CD4-positive, alpha-beta T cell treated with Interleukin-15 for 4 hours (primary cell): ENCODE measurements at regions not wholly inside any gene's neighbourhood (a gene's known extent, or its start where the extent isn't known, plus 50 kb on each side); places are given as distances from the start of the nearest gene placed in this dataset.
"Not testable (repeated sequence)": the region's sequence is repeated elsewhere in the genome, so short reads cannot be mapped to it uniquely, and the experiment has no call there.

Experiments
- DNase-seq: peaks from one replicate; pipeline ENCODE4 v3.0.0-alpha.2; 2020; ENCODE audit warnings: low spot score

DNA sequence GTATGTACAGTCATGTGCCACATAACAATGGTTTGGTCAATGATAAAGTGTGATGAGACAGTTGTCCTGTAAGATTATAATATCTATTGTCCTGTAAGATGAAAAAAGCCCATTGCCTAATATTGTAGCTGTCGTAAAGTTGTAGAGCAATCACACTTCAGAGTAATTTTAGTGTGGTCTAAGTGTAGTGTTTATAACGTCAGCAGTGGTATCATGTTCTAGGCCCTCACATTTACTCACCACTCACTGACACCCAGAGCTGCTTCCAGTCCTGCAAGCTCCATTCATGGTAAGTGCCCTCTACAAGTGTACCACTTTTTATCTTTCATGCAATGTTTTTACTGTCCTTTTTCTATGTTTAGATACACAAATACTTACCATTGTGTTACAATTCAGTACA, 259.9 kb upstream of the RAB4A start:
- DNase-seq: no peak

DNA sequence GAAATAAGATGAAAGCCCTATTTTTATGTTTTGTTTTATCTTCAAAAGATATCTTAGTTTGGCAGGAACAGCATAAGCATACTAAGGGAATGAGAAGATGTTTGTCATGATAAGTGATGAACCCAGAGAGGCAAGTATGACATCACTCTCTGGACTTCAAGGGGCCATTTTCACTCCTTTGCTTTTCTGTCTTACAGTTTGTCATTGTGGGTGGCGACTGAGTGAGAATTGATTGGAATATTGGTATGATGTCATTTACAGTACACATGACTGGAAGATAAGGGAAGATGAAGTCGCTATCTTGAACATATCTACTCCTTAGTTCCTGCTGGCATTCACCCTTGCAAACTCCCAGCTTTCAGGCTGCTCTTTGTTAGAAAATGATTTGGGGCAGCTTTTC, 258.1 kb upstream of the RAB4A start:
- DNase-seq: no peak

DNA sequence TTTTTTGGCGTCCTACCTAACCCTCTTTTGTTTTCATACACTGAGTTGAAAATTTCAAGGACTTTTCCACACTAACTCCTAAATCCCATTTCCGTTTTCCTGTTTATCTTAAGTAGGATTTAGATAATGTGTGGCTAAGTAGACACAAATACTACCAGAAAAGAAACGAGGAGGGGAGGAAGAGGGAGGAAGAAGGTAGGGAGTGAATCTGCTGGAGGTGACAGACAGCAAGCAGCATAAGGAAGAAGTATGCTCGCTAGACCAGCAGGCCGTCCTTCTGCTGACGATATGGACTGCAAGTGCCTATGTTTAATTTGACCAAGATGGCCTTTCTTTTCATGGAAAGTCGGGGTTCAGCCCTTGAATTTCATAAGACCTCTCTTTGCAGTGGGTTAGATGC, 256.9 kb upstream of the RAB4A start:
- no peak for DNase-seq

DNA sequence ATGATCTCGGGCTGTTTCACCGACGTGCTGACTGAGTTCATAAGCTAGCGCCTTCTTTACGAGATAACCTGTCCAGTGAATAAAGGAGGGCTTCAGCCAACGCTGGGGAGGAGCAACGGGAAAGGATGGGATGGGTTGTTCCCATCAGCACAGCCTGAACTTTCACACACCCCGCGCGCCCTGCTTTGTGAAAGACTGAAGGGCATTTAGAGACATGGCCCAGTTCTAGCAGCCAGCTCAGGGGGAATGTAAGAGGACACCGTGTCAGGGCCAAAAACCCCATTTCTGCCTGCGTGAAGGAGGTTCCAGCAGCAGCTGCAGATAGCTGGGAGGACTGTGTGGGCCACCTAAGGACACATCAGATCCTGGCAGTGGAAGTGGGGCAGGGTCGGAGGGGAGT, 255.1 kb upstream of the RAB4A start:
- DNase-seq: no peak

DNA sequence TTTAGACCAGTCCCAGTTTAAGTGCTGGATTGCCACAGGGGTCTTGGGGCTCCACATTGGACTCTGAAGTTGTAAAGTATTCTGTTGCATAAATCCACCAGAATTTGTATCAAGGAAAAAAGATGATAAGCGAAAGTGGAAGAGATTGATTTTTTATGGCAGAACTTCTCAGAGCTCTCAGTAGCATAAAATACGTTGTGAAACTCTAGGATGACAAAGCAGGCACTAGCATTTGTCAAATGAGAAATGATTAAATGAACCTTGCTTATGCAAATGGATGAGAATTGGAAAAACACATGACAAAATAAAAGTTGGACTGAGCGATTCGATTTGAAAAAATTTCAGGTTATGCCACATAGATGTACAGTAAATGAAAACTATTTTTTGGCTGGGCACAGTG, 253.8 kb upstream of the RAB4A start:
- DNase-seq: no peak

DNA sequence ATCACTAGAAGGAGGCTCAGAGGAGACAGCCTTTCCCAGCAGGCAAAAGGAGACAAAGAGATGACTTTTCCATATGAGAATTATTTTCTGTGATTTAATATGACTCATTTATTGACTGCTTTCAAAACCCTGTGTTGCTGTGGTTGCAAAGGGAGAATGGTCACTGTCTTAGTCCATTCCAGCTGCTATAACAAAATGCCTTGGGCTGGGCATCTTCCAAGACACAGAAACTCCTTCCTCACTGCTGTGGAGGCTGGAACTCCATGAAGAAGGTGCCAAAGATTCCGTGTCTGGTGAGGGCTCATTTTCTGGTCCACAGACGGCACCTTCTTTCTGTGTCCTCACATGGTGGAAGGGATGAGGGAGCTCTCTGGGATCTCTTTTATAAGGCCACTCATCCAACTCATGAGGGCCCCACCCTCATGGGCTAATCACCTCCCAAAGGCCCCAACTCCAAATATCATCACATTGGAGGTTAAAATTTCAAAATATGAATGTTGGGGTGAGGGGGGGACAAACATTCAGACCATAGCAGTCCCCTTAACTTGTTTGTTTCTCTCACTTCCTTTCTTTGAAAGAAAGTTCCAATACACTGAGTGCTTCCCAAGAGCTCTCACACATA, 252.1 kb upstream of the RAB4A start:
- DNase-seq: no peak

DNA sequence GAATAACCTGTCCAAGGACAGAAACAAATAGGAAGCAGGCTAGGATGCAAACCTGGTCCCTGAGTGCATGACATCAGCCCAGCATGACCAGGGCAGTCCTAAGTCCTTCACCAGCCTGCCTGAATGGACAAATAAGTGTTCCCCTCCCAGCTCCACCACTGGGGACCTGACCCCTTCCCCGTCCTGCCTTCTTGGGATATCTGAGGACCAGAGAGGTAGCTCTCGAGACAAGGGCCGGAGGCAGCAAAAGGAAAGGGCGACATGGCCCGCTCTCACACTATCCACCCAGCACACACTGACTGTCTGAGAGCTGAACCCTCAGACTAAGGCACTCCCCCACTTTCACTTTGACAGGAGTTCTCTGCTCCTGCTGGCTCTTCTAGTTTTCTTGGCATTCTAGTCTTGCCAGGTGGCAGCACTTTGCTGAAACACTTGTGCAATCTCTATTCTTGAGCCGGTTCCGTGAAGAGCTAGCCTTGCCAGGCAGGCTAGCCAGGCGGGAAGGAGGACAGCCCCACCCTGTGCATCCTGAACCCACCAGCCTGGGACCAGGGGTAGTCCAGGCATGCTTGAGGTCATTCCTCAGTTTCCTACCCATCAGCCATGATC, 251.1 kb upstream of the RAB4A start:
- no peak for DNase-seq

DNA sequence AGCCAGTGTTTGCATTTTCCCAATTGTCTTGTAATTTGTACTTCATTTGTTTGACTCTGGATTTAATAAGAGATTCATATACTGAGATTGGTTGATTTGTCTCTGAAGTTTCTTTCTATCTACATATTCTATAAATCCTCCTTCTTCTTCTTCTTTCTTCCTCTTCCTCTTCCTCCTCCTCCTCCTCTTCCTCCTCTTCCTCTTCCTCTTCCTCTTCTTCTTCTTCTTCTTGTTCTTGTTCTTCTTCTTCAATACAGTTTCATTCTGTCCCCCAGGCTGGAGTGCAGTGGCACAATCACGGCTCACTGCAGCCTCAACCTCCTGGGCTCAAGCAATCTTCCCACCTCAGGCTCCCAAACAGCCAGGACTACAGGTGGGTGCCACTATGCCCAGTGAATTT, 249.9 kb upstream of the RAB4A start:
- DNase-seq: not testable (repeated sequence)

DNA sequence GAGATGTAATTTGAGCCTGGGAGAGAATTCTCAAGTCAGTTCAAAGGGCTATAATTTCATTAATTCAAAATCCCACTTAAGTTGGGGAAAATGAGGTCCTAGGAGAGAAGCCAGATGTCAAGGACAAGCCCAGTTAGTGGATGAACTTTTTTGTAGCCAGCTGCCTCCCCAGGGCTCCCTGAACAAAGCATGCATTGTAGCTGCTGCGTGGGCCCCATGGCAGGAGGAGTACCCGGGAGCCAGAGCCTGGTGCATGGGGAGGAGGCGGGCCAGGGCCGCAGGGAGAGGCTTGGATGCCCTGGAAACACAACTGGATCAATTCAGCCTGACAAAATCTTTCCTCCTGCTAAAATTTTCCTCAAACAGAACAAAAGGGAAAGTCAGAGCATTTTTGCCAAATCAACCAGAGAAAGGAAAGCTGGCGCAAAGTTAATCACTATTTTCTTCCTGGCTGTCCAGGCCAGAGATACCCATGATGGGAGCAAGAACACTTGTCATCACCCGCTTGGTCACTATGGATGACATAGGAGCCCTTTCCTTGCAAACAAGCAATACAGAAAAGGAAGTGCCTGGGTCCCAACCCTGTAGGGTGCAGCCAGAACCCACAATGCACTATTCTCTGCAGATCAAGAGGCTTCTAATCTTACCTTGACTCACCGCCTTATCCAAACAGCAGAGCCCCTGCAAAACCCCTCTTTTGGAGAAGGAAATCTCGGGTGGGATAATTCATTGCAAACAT, 248.1 kb upstream of the RAB4A start:
- no peak for DNase-seq

DNA sequence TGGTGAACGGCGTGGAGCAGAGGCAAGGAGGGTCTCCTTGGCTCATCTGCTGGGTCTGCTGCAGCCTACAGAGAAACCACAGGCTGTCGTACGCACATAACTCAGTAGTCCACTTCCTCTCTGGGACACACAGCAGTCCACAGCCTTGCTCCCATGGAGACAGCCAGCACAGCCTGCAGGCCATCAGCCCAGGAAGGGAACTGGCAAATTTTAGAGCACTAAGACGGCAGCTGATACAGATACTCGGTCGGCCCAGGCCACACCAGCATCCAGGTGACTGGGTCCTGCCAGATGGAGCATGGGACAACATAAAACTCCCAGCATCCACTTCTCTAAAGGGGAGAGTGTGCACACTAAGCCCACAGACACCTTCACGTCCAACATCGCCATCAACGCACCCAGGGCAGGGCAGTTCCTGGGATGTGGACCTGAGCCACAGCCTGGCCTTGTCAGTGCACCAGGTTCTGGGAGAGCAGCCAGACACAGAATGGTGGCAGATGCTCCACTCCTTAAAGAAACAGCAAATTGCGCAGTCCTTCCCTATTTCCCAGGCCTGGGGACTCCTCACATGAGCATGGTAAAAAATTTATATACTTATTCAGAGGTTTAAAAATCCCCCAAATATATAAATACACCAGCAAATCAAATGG, 247.1 kb upstream of the RAB4A start:
- no peak for DNase-seq

DNA sequence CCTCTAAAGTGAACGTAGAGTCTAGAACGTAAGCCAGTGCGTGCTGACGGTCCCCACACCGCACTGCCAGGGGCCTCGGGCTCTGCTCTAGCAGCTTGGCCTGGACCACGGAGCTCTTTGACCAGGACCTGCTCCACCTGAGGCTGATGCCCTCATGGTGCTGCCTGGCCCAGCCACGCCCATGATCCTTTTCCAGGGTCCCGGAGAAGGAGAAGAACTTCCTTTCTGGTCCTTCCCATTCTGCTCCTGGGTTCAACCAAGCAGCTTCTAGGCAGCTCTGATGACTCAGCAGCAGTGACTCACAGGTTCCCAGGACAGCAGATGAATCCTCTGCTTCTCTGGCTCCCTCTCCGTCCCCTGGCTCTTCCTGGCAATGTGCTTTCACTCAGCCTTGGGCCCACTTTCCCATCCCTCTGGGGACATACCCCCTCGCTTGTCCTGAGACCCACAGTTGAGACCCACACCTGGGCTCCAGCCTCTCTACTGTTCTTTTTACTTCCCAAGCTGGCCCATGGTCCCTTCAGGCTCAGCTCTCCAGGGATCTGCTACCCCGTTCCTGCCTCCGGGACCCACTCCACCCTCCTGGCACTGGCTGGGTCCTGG, 246.3 kb upstream of the RAB4A start:
- DNase-seq: no peak

DNA sequence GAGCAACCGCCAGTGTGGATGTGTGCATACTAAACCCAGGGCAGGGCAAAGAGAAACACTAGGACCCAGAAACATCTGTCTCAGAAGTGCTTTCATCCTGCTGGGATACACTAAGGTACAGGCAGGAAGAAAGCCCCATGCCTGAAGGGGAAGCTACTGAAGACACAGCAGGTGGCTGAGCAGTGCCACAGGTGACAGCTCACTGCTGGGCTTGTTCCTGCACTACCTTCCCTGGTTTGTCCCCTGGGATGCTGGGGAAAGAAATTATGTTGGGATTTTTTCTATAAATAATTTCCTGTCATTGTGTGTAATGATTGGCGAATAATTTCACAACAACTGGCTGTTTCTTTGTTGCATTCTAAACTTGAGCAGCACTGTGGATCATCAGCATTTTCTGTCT, 245.3 kb upstream of the RAB4A start:
- DNase-seq: no peak

DNA sequence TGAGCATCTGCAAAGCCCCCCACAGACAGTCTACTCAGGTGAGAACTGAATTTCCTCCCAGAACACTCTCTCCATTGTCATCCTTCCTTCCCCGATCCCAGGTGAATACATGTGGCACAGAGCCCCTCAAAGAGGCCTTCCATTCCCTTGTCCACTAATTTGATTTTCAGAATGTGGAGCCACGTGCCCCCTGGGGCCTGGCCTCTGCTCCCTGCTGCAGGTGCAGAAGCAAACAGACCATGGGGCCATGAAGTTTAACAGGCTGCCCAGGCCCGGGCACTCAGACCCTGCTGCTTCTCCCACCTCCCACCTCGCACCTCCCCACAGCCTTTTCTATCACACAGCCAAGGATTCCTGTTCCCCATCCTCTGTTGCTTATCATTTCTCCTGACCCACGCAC, 243.8 kb upstream of the RAB4A start:
- DNase-seq: no peak

DNA sequence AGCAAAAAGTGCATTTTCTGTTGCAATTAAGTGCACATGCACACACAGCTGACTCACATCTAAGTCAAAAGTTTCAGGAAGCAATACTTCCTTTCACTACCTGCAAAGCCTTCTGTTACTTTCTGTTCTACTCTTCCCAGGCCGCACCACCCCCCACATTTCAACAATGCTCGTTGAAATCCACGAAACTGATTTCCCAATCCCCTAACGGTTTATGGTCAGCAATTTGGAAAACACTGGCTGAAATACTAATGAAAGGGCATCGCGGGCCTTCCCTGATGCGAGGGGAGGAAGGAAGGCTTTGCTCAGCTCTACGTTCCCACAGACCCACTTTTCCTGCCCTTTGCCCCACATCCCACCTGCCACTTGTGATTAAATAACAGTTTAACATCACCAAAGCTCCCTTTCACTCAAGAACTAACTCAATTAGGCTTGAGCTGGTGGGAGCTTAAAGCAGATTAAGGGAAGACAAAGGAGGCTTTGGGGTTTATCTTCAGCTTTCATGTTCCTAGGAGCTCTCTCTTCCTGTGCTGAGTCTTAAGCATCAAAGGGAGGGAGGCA, 243.2 kb upstream of the RAB4A start:
- peak; percentile 21 for DNase-seq

DNA sequence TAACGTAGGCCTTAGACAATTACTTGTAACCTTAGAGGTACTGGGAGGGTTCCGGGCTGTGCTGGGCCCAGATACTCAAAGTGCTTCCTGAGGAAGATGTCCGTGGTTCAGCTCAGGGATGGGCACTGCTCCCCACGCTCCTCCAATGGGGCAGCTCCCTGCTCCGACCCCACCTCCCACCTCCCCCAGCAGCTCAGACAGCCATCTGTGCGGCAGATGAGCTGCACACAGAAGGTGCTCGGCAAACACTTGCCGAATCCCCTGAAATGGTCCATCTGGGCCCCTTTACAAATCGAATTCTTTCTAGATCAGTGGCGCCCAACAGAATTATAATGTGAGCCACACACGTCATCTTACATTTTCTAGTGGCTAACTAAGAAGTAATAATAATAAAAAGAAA, 242.4 kb upstream of the RAB4A start:
- no peak for DNase-seq

DNA sequence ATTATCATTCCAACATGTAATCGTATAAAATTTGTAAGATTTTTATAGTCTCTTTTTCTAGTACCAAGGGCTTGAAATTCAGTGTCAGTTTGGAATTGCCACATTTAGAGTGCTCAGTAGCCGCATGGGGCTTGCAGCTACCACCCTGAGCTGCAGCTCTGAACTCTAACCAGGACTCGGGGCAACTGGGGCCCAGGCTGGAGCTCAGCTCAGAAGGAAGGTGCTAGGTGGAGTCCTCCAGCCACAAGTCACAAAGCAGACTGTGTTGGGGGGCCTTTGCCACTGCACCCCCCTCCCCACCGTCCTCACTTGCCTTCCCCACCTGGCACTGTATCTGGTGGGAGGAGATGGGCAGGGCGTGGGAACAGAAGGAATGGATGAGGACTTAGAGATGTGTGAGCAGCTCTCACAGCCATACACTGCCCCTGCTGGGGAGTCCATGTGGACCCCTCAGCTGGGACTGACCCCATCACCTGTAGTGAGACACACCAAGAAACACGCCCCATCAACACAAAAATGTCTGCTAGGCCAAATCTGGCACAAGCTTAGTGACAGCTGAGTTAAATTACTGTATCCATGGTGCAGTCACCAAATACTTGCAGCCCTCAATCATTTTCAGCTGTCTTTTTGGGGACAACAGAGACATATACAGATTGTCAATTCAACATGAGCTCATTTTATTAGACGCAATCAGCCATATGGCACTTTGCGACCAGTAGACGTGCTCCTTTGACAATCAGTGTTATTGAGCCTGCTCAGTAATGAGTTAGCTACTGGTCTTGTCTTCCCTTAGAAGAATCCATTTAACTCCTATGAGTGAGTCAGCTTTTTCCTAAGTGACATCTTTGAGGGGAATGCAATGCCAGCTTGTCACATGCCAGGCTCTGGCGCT, 241.7 kb upstream of the RAB4A start:
- no peak for DNase-seq

DNA sequence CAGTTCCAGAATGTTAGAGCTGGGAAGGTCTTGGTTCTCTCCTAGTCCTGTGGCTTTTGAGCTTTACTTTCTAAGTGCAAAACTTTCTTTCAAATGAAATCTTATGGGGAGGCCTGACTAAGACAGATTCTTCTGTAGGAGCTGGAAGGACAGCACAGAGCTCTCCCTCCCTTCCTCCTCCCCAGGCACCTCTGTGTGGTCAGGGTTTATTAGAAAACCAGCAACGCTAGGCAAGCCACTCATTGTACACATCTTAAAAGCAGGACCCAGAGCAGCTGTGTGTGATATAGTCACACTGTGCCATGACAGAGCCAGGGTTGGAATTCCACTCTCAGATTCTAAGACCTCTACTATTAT, 241.1 kb upstream of the RAB4A start:
- DNase-seq: no peak

DNA sequence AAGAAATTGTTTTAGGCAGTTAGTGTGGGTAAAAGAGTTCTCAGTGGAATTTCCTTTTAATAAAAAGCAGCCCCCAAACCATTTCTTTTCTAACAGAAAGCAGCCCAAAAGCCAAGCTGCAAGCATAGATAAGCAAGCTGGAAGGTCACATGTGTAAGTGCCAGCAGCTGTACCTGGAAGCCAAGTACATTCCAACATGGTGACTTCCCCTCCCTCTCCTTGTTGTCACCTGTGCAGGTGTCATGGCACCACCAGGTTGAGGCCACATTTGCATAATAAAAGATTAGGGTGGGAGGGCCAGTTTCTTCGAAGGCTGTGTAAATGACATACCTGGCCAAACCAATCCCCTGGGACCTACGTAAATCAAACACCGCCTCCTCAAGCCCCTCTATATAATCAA, 240.3 kb upstream of the RAB4A start:
- DNase-seq: no peak

DNA sequence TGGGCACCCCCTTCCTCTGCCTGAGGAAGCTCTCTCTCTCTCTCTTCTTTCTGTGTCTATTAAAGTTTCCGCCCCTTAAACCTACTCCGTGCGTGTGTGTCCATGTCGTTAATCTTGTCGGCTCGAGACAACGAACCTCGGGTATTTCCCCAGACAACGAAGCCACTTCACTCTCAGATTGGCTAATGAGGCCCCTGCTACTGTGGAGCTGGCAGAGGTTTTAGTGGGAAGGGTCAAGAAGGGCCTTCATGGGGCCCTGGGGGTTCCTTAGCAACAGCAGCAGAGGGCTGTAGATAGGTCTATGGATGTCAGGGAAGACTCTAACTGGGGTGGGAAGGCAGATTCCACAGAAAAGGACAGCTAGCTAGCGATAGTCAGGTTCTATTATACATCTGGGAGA, 239.8 kb upstream of the RAB4A start:
- no peak for DNase-seq

DNA sequence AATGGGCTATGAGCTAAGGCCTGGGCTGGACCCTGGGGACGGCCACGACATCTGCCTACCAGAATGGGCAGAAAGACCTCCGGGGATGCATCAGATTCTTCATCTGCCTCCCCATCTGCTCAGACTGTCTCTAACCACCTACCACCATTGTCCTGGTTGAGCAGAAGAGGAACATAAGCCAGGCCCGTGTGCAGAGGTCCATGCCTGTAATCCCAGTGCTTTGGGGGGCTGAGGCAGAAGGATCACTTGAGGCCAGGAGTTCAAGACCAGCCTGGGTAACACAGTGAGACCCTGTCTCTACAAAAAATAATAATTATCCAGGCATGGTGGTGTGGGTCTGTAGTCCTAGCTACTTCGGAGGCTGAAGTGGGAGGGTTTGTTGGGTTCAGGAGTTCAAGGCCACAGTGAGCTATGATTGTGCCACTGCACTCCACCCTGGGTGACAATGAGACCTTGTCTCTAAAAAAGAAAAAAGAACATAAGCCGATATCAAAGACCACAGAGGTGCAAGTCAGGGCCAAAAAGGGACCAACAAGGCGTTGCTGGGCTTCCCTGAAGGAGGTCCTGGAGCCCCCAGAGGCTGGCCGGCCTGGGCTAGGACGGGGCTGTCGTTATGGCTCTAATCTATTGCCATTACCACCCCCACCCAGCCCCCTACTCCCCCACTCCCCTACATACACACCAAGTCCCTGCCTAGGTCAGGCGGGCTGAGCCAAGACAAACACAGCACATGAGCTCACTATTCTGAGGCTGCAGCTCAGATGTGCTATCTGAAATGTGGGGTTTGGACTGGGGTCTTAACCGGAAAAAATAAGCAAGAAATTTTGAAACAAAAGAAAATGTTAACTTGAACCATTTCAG, 239.2 kb upstream of the RAB4A start:
- DNase-seq: no peak

DNA sequence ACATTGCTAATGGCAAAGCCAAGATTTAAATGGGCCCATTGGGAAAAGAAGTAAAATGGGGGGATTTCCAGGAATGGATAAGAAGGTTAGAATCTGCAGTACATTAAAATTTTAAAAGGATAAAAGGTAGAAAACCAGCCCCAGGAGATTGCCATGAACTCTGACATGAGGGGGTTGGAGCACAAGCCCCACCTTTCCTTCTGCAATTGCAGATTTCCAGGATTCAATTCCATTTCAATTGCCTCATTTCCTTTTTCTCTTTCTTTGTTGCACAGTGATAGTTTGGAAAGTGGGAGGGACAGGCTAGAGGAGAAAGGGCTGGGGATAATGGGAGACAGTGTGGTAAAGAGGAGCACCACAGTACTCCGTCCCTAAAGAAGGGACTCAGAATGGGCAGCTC, 238.5 kb upstream of the RAB4A start:
- DNase-seq: no peak
